ENCODE measurements at regions not wholly inside any gene's neighbourhood (a gene's known extent, or its start where the extent isn't known, plus 50 kb on each side); places are given as distances from the start of the nearest gene placed in this dataset.

- no peak for DNase-seq (ENCODE audit: low read depth)
- no peak overlapping the region for H3K4me3 ChIP-seq (ENCODE audit: low read depth, low read length)
- TF ChIP-seq CTCF (IDR thresholded peaks at IDR 0.05; ENCODE audit: insufficient read depth, low read length) = no peak
These were observed 302.3 kb upstream of the EPHA4 start for GRCh38 chr2:221874444-221874843.

- no peak overlapping the region for H3K4me3 ChIP-seq (ENCODE audit: low read depth, low read length)
- DNase-seq (ENCODE audit: low read depth) = no peak
- TF ChIP-seq CTCF (IDR thresholded peaks at IDR 0.05; ENCODE audit: insufficient read depth, low read length) = no peak
These were observed 285.6 kb upstream of the EPHA4 start for GRCh38 chr2:221857719-221858118.

- no peak for DNase-seq (ENCODE audit: low read depth)
- no peak for TF ChIP-seq CTCF (IDR thresholded peaks at IDR 0.05; ENCODE audit: insufficient read depth, low read length)
- H3K4me3 ChIP-seq (ENCODE audit: low read depth, low read length) = no peak overlapping the region
These were observed 281.2 kb upstream of the EPHA4 start for GRCh38 chr2:221853297-221853696.

- no peak for TF ChIP-seq CTCF (IDR thresholded peaks at IDR 0.05; ENCODE audit: insufficient read depth, low read length)
- DNase-seq (ENCODE audit: low read depth) = no peak
- no peak overlapping the region for H3K4me3 ChIP-seq (ENCODE audit: low read depth, low read length)
These were observed 279.5 kb upstream of the EPHA4 start for GRCh38 chr2:221851531-221852045.

GRCh38 chr2:221850076-221850475, 278.0 kb upstream of the EPHA4 start:
- peak; percentile 37 for DNase-seq (ENCODE audit: low read depth)
- H3K4me3 ChIP-seq (ENCODE audit: low read depth, low read length) = no peak overlapping the region
- no peak for TF ChIP-seq CTCF (IDR thresholded peaks at IDR 0.05; ENCODE audit: insufficient read depth, low read length)

GRCh38 chr2:221848286-221848685, 276.2 kb upstream of the EPHA4 start:
- H3K4me3 ChIP-seq (ENCODE audit: low read depth, low read length) = no peak overlapping the region
- DNase-seq (ENCODE audit: low read depth) = no peak
- TF ChIP-seq CTCF (IDR thresholded peaks at IDR 0.05; ENCODE audit: insufficient read depth, low read length) = no peak

GRCh38 chr2:221845021-221845365, 272.9 kb upstream of the EPHA4 start:
- DNase-seq (ENCODE audit: low read depth) = peak; percentile 19
- no peak for TF ChIP-seq CTCF (IDR thresholded peaks at IDR 0.05; ENCODE audit: insufficient read depth, low read length)
- H3K4me3 ChIP-seq (ENCODE audit: low read depth, low read length) = no peak overlapping the region

Data from fibroblast of the aortic adventitia (primary cell).